HEK293 (cell line): ENCODE measurements at regions not wholly inside any gene's neighbourhood (a gene's known extent, or its start where the extent isn't known, plus 50 kb on each side); places are given as distances from the start of the nearest gene placed in this dataset.

ENCODE experiments used
- CTCF ChIA-PET: fragments of 350-600 bp; formaldehyde crosslinking; extraction: SDS; loops from one replicate; lab custom pipeline; 2021; ENCODE audit warnings: antibody characterized with exemption; lab: Yijun Ruan, JAX
- POLR2A ChIA-PET: fragments of 300-600 bp; formaldehyde crosslinking; extraction: SDS; loops from one replicate; lab custom pipeline; 2020; ENCODE audit warnings: antibody characterized with exemption, inconsistent platforms; lab: Yijun Ruan, JAX
- H3K27ac ChIP-seq: fragments of 200-500 bp; sonication (Bioruptor generic); 2 replicates; pipeline ENCODE4 v1.5.1; 2014; ENCODE audit warnings: low read depth, low read length, control low read depth, inconsistent platforms; ENCODE audit errors: extremely low read depth
- H3K36me3 ChIP-seq, 2 experiments: fragments of 200-500 bp in 1 of 2; sonication (Bioruptor generic) in 1 of 2; 1 replicate in 1 of 2; 2 replicates in 1 of 2; pipeline ENCODE4 v1.5.1; 2014 to 2017; ENCODE audit warnings: inconsistent platforms in 2 of 2, low read length in 2 of 2; ENCODE audit not compliant: control insufficient read depth in 2 of 2, insufficient read depth in 1 of 2
- H3K4me1 ChIP-seq: fragments of 200-500 bp; sonication (Bioruptor generic); 2 replicates; pipeline ENCODE4 v1.5.1; 2014; ENCODE audit warnings: mild to moderate bottlenecking, low read length, inconsistent platforms; ENCODE audit not compliant: control insufficient read depth, insufficient read depth
- H3K4me3 ChIP-seq: 2 replicates; pipeline ENCODE4 v1.5.1; 2011; ENCODE audit warnings: low read depth, mild to moderate bottlenecking, control low read depth, low read length, moderate library complexity
- H3K9me3 ChIP-seq: fragments of 200-500 bp; sonication (Bioruptor generic); 2 replicates; pipeline ENCODE4 v1.5.1; 2014; ENCODE audit warnings: low read depth, low read length, inconsistent platforms; ENCODE audit not compliant: control insufficient read depth, insufficient read depth
- BCL6B ChIP-seq: fragments of 450-650 bp; formaldehyde crosslinking; IDR thresholded peaks from 2 replicates; pipeline ENCODE4 v1.5.1; 2017; ENCODE audit warnings: missing biosample characterization, missing genetic modification characterization
- PATZ1 ChIP-seq: fragments of 450-650 bp; formaldehyde crosslinking; IDR thresholded peaks from 2 replicates; pipeline ENCODE4 v1.5.1; 2016; ENCODE audit warnings: missing biosample characterization, missing genetic modification characterization
- WT1 ChIP-seq: fragments of 450-650 bp; formaldehyde crosslinking; IDR thresholded peaks from 2 replicates; pipeline ENCODE4 v1.5.1; 2016; ENCODE audit warnings: missing biosample characterization, missing genetic modification characterization
- ZBTB1 ChIP-seq: fragments of 450-650 bp; formaldehyde crosslinking; IDR thresholded peaks from 2 replicates; pipeline ENCODE4 v1.5.1; 2016; ENCODE audit warnings: missing biosample characterization, missing genetic modification characterization
- ZBTB20 ChIP-seq: fragments of 450-650 bp; formaldehyde crosslinking; IDR thresholded peaks from 2 replicates; pipeline ENCODE4 v1.5.1; 2016; ENCODE audit warnings: missing biosample characterization, missing genetic modification characterization
- ZBTB8A ChIP-seq: fragments of 450-650 bp; formaldehyde crosslinking; IDR thresholded peaks from 2 replicates; pipeline ENCODE4 v1.5.1; 2016; ENCODE audit warnings: missing biosample characterization, missing genetic modification characterization
- ZNF146 ChIP-seq: fragments of 450-650 bp; formaldehyde crosslinking; IDR thresholded peaks from 2 replicates; pipeline ENCODE4 v1.5.1; 2016; ENCODE audit warnings: missing biosample characterization, missing genetic modification characterization
- ZNF148 ChIP-seq: fragments of 450-650 bp; formaldehyde crosslinking; IDR thresholded peaks from 2 replicates; pipeline ENCODE4 v1.5.0; 2017; ENCODE audit warnings: missing biosample characterization, missing genetic modification characterization, borderline replicate concordance
- ZNF169 ChIP-seq: fragments of 450-650 bp; formaldehyde crosslinking; IDR thresholded peaks from 2 replicates; pipeline ENCODE4 v1.5.1; 2016; ENCODE audit warnings: missing biosample characterization, missing genetic modification characterization
- ZNF2 ChIP-seq: fragments of 450-650 bp; formaldehyde crosslinking; IDR thresholded peaks from 2 replicates; pipeline ENCODE4 v1.5.1; 2016; ENCODE audit warnings: missing biosample characterization, missing genetic modification characterization
- ZNF24 ChIP-seq: fragments of 450-650 bp; formaldehyde crosslinking; IDR thresholded peaks from 2 replicates; pipeline ENCODE4 v1.5.1; 2016; ENCODE audit warnings: missing biosample characterization, missing genetic modification characterization
- ZNF26 ChIP-seq: fragments of 450-650 bp; formaldehyde crosslinking; IDR thresholded peaks from 2 replicates; pipeline ENCODE4 v1.5.1; 2016; ENCODE audit warnings: missing biosample characterization, missing genetic modification characterization
- ZNF302 ChIP-seq: fragments of 450-650 bp; formaldehyde crosslinking; IDR thresholded peaks from 2 replicates; pipeline ENCODE4 v1.5.1; 2016; ENCODE audit warnings: missing biosample characterization, missing genetic modification characterization, low read depth
- ZNF311 ChIP-seq: fragments of 450-650 bp; formaldehyde crosslinking; IDR thresholded peaks from 2 replicates; pipeline ENCODE4 v1.5.1; 2017; ENCODE audit warnings: missing biosample characterization, missing genetic modification characterization, borderline replicate concordance
- ZNF324 ChIP-seq: fragments of 450-650 bp; formaldehyde crosslinking; IDR thresholded peaks from 2 replicates; pipeline ENCODE4 v1.5.1; 2016; ENCODE audit warnings: missing biosample characterization, missing genetic modification characterization
- ZNF449 ChIP-seq: fragments of 450-650 bp; formaldehyde crosslinking; IDR thresholded peaks from 2 replicates; pipeline ENCODE4 v1.5.1; 2017; ENCODE audit warnings: missing biosample characterization, mild to moderate bottlenecking, missing genetic modification characterization, moderate library complexity
- ZNF571 ChIP-seq: fragments of 450-650 bp; formaldehyde crosslinking; IDR thresholded peaks from 2 replicates; pipeline ENCODE4 v1.5.0; 2017; ENCODE audit warnings: missing biosample characterization, missing genetic modification characterization
- ZNF777 ChIP-seq: fragments of 450-650 bp; formaldehyde crosslinking; IDR thresholded peaks from 2 replicates; pipeline ENCODE4 v1.5.1; 2017; ENCODE audit warnings: missing biosample characterization, missing genetic modification characterization, borderline replicate concordance
- ZNF785 ChIP-seq: fragments of 450-650 bp; formaldehyde crosslinking; IDR thresholded peaks from 2 replicates; pipeline ENCODE4 v1.5.1; 2016; ENCODE audit warnings: missing biosample characterization, missing genetic modification characterization
- ZNF843 ChIP-seq: fragments of 450-650 bp; formaldehyde crosslinking; IDR thresholded peaks from 2 replicates; pipeline ENCODE4 v1.5.1; 2016; ENCODE audit warnings: missing biosample characterization, missing genetic modification characterization
- ZSCAN23 ChIP-seq: fragments of 450-650 bp; formaldehyde crosslinking; IDR thresholded peaks from 2 replicates; pipeline ENCODE4 v1.5.1; 2016; ENCODE audit warnings: missing biosample characterization, missing genetic modification characterization

GRCh38 chr5:174371600-174372094 lies 326.1 kb downstream of the NSG2 start (continued):
- TF ChIP-seq ZNF449 (tag by site-specific recombination) (peak; percentile 33; the same call in 1 of the 2 replicates), ZNF302 (tag by site-specific recombination) (no peak), ZNF24 (tag by site-specific recombination) (peak; percentile 98), ZNF324 (tag by site-specific recombination) (peak; percentile 84; the same call in 1 of the 2 replicates), PATZ1 (peak; percentile 73), ZBTB20 (no peak)

- Histone ChIP-seq H3K4me1 (peaks cover 15% of the 10 kb centered on the region), H3K27ac (no peak overlapping the region), H3K4me3 (no peak overlapping the region), H3K9me3 (no peaks in the 10 kb centered on the region)
- no peak for TF ChIP-seq ZNF26
- TF ChIP-seq, all 188 proteins: peak for 0
- ChIA-PET POLR2A (no interaction called here), CTCF (interaction anchor here (1.2 kb wide), 1 partner anchor 44 kb away, joined by 5 read pairs; no protein-coding TSS in a partner anchor)
- no peaks in the 10 kb centered on the region for H3K36me3 ChIP-seq
Observed at GRCh38 chr5:174374206-174374605, 328.7 kb downstream of the NSG2 start.

- H3K36me3 ChIP-seq, result no peaks in the 10 kb centered on the region
- no peaks in the 10 kb centered on the region for H3K9me3 ChIP-seq
- H3K27ac ChIP-seq, result no peak overlapping the region
- ChIA-PET CTCF (interaction anchor here (0.6 to 1.2 kb wide), 2 partner anchors 33 to 43 kb away, joined by 3 to 6 read pairs; no protein-coding TSS in a partner anchor), POLR2A (interaction anchor here (0.6 kb wide), 1 partner anchor 38 kb away, joined by 3 read pairs; no protein-coding TSS in a partner anchor)
- no peak for TF ChIP-seq ZNF571 (tag by site-specific recombination)
- no peak for TF ChIP-seq ZNF785 (tag by site-specific recombination)
- no peak for TF ChIP-seq ZBTB8A (tag by site-specific recombination)
- no peak for TF ChIP-seq WT1
- no peak for TF ChIP-seq ZNF2 (tag by site-specific recombination)
- TF ChIP-seq BCL6B, result no peak
- no peak for TF ChIP-seq ZNF148 (tag by site-specific recombination)
- TF ChIP-seq ZNF777 (tag by site-specific recombination), result no peak
- TF ChIP-seq ZSCAN23 (tag by site-specific recombination), result no peak
- TF ChIP-seq ZBTB1 (tag by site-specific recombination), result no peak
- TF ChIP-seq ZNF843 (tag by site-specific recombination), result no peak
- no peak for TF ChIP-seq ZNF146 (tag by site-specific recombination)
- TF ChIP-seq ZNF311 (tag by site-specific recombination), result no peak
- no peak for TF ChIP-seq ZNF169 (tag by site-specific recombination)
- H3K4me3 ChIP-seq, result no peak overlapping the region
- H3K4me1 ChIP-seq, result peaks cover 12% of the 10 kb centered on the region
Observed at GRCh38 chr5:174376056-174376455, 330.6 kb downstream of the NSG2 start.
